Ovary (tissue), 7 donors: ENCODE measurements at regions not wholly inside any gene's neighbourhood (a gene's known extent, or its start where the extent isn't known, plus 50 kb on each side); places are given as distances from the start of the nearest gene placed in this dataset.
A peak's percentile ranks its signal among the peaks of the same experiment; 100 is the strongest.

Experiments
- DNase-seq, 5 donors: peaks; one replicate each; pipeline ENCODE4 v3.0.0-alpha.2; 2019 to 2020
- H3K27ac ChIP-seq, 2 donors: fragments of 200-600 bp; one replicate each; pipeline versions ENCODE4 v1.5.1 to v1.8.0; 2019 to 2022
- H3K27me3 ChIP-seq: fragments of 200-600 bp; one replicate; pipeline ENCODE4 v1.8.0; 2022
- H3K36me3 ChIP-seq: fragments of 200-600 bp; sonication (generic); one replicate; pipeline ENCODE4 v1.5.1; 2019
- H3K4me1 ChIP-seq: one replicate; pipeline ENCODE4 v1.8.1; 2013; ENCODE audit warnings: mild to moderate bottlenecking, moderate library complexity; ENCODE audit not compliant: insufficient read depth
- H3K4me3 ChIP-seq: fragments of 200-600 bp; sonication (generic); one replicate; pipeline ENCODE4 v1.5.1; 2017
- H3K9me3 ChIP-seq, 2 donors: fragments of 200-600 bp in 1 of 2; sonication (generic) in 1 of 2; one replicate each; pipeline versions ENCODE4 v1.5.1 to v1.8.1; 2013 to 2019; ENCODE audit warnings: mild to moderate bottlenecking in 1 of 2, moderate library complexity in 1 of 2
- CTCF ChIP-seq, 3 donors: fragments of 450-650 bp in 2 of 3; fragments of 200-600 bp in 1 of 3; IDR thresholded peaks; one replicate each; pipeline versions ENCODE4 v1.5.1 to v1.8.0; 2016 to 2022; ENCODE audit warnings: antibody characterized with exemption in 3 of 3, mild to moderate bottlenecking in 1 of 3
- EP300 ChIP-seq: sonication (generic); formaldehyde crosslinking; IDR thresholded peaks from one replicate; pipeline ENCODE4 v1.6.1; 2017; ENCODE audit warnings: antibody characterized with exemption
- POLR2A ChIP-seq: fragments of 450-650 bp; IDR thresholded peaks from one replicate; pipeline ENCODE4 v1.6.1; 2017; ENCODE audit warnings: antibody characterized with exemption, mild to moderate bottlenecking, moderate library complexity
- WGBS, 3 donors: extraction: QIAGEN DNeasy Blood & Tissue Kit in 1 of 3; methylation state at CpG; one replicate each; pipeline versions ENCODE4 v1.1.5 to v1.1.7; 2013 to 2017; 5-methylcytosine and 5-hydroxymethylcytosine counted together
- intact Hi-C, 4 donors: fragments of 100-400 bp; cut with DNase I; formaldehyde crosslinking; loops; one replicate each; pipeline versions ENCODE4 v1.11.0 to v1.15.1; 2022 to 2023
- donor health status: DM: no; HTN: no; CAD: no; lungs with moderate emphysema.
- donor health status: DM: no; HTN: no; CAD: no.
- donor health status: Bipolar disorder and iron deficiency.
- donor health status: DM: no; HTN: no; CAD: no.
- donor health status: DM: yes; HTN: yes; CAD: no.

- peak overlapping the region in 1 of 2 donors; percentile 65 for H3K27ac ChIP-seq
- no peaks in the 10 kb centered on the region for H3K27me3 ChIP-seq
- no peak overlapping the region for H3K4me3 ChIP-seq
- intact Hi-C loops, result loop anchor here in 1 of 4 donors (5.0 kb wide), 1 partner anchor 35 kb away; no protein-coding TSS in a partner anchor
- no peaks in the 10 kb centered on the region for H3K9me3 ChIP-seq
- H3K4me1 ChIP-seq, result peaks cover 3% of the 10 kb centered on the region
- H3K36me3 ChIP-seq, result no peaks in the 10 kb centered on the region
- DNase-seq, result no peak
- WGBS, 3 donors, result 69 to 71% (median 70%) methylated on average over 7 of the region's 7 CpGs
- no peak for TF ChIP-seq EP300
These were observed 226.6 kb upstream of the IL12A start for GRCh38 chr3:159761848-159762635.

GRCh38 chr3:159763011-159763601 is 225.5 kb upstream of the IL12A start:
- Histone ChIP-seq H3K9me3 (no peaks in the 10 kb centered on the region), H3K4me3 (peak overlapping the region; percentile 83), H3K27ac (peak overlapping the region; percentile 44 to 65), H3K4me1 (peaks cover 3% of the 10 kb centered on the region), H3K27me3 (no peaks in the 10 kb centered on the region), H3K36me3 (no peaks in the 10 kb centered on the region)
- TF ChIP-seq CTCF (IDR thresholded peaks at IDR 0.05) (no peak), POLR2A (no peak), EP300 (peak; percentile 13)
- peak; percentile 26 to 57 (median 49) for DNase-seq
- 1 to 3% (median 2%) methylated on average over 38 to 40 of the region's 40 CpGs for WGBS, 3 donors
- intact Hi-C loops, result loop anchor here in 1 of 4 donors (5.0 kb wide), 1 partner anchor 34 kb away; no protein-coding TSS in a partner anchor

- Histone ChIP-seq H3K27me3 (no peaks in the 10 kb centered on the region), H3K27ac (peak overlapping the region; percentile 44 to 66), H3K4me3 (peak overlapping the region; percentile 83), H3K9me3 (no peaks in the 10 kb centered on the region), H3K36me3 (no peaks in the 10 kb centered on the region), H3K4me1 (peaks cover 3% of the 10 kb centered on the region)
- peak; percentile 28 to 70 (median 56) for DNase-seq
- TF ChIP-seq POLR2A (peak; percentile 6), EP300 (no peak), CTCF (IDR thresholded peaks at IDR 0.05) (peak in 1 of 3 donors; percentile 48)
- intact Hi-C loops, result loop anchor here in 1 of 4 donors (5.0 kb wide), 1 partner anchor 33 kb away; no protein-coding TSS in a partner anchor
- WGBS, 3 donors, result 0 to 1% (median 0%) methylated on average over 36 to 80 of the region's 80 CpGs
These were observed 224.8 kb upstream of the IL12A start for GRCh38 chr3:159763602-159764489.

GRCh38 chr3:159764490-159765029 is 224.1 kb upstream of the IL12A start:
- H3K36me3 ChIP-seq, result no peaks in the 10 kb centered on the region
- DNase-seq, result peak in 1 of 5 donors; percentile 32
- 0 to 1% (median 0%) methylated on average over 20 to 51 of the region's 51 CpGs for WGBS, 3 donors
- H3K4me1 ChIP-seq, result peaks cover 3% of the 10 kb centered on the region
- no peaks in the 10 kb centered on the region for H3K9me3 ChIP-seq
- H3K4me3 ChIP-seq, result peak overlapping the region; percentile 83
- intact Hi-C loops, result loop anchor here in 2 of 4 donors (5.0 kb wide), 2 partner anchors 33 to 43 kb away; no protein-coding TSS in a partner anchor
- no peak for TF ChIP-seq CTCF (IDR thresholded peaks at IDR 0.05)
- no peak for TF ChIP-seq POLR2A
- peak overlapping the region; percentile 64 to 66 for H3K27ac ChIP-seq
- no peaks in the 10 kb centered on the region for H3K27me3 ChIP-seq
